SU-DHL-6 (cell line): ENCODE measurements at regions not wholly inside any gene's neighbourhood (a gene's known extent, or its start where the extent isn't known, plus 50 kb on each side); places are given as distances from the start of the nearest gene placed in this dataset.

Experiments
- H2AFZ ChIP-seq: fragments of 200-600 bp; sonication (generic); 2 replicates; pipeline ENCODE4 v1.6.1; 2014; ENCODE audit warnings: low read depth, mild to moderate bottlenecking, moderate library complexity, mixed read lengths, antibody characterized with exemption, low read length; ENCODE audit not compliant: severe bottlenecking
- H3F3A ChIP-seq: fragments of 200-600 bp; shearing (Covaris generic); 2 replicates; pipeline ENCODE4 v1.6.0; 2016; ENCODE audit warnings: antibody characterized with exemption, mild to moderate bottlenecking; ENCODE audit not compliant: insufficient read depth
- H3K27ac ChIP-seq: fragments of 200-600 bp; sonication (generic); 2 replicates; pipeline ENCODE4 v1.5.1; 2016; ENCODE audit warnings: low read depth, mild to moderate bottlenecking, low read length, moderate library complexity, mixed read lengths
- H3K27me3 ChIP-seq: fragments of 200-600 bp; sonication (generic), shearing (Covaris generic); 2 replicates; pipeline ENCODE4 v1.6.0; 2014; ENCODE audit warnings: mild to moderate bottlenecking, low read length
- H3K36me3 ChIP-seq: fragments of 200-600 bp; sonication (generic); 2 replicates; pipeline ENCODE4 v1.6.1; 2014; ENCODE audit warnings: mild to moderate bottlenecking, low read length, mixed read lengths
- H3K4me2 ChIP-seq: fragments of 300-600, 200-600 bp; shearing (Covaris generic), sonication (generic); 2 replicates; pipeline ENCODE4 v1.6.0; 2014; ENCODE audit warnings: low read length, low read depth, mild to moderate bottlenecking; ENCODE audit not compliant: poor library complexity, severe bottlenecking
- H3K4me3 ChIP-seq: fragments of 200-600 bp; sonication (generic); 2 replicates; pipeline ENCODE4 v1.5.1; 2014; ENCODE audit warnings: antibody characterized with exemption, low read length, mild to moderate bottlenecking, mixed read lengths; ENCODE audit not compliant: insufficient read depth, poor library complexity, severe bottlenecking
- H3K79me2 ChIP-seq: fragments of 200-600 bp; sonication (generic); 2 replicates; pipeline ENCODE4 v1.6.1; 2014; ENCODE audit warnings: mild to moderate bottlenecking, low read length, moderate library complexity; ENCODE audit not compliant: insufficient read depth
- H3K9ac ChIP-seq: fragments of 200-600 bp; sonication (generic); 2 replicates; pipeline ENCODE4 v1.7.0; 2014; ENCODE audit warnings: mild to moderate bottlenecking, low read length
- H3K9me2 ChIP-seq: fragments of 200-600 bp; sonication (generic); replicated peaks from 2 replicates; pipeline ENCODE4 v1.6.1; 2014; ENCODE audit warnings: low read length; ENCODE audit not compliant: insufficient read depth
- H3K9me3 ChIP-seq: fragments of 200-600 bp; sonication (generic); 2 replicates; pipeline ENCODE4 v1.6.1; 2014; ENCODE audit warnings: low read length, mixed read lengths; ENCODE audit not compliant: insufficient read depth
- H4K20me1 ChIP-seq: fragments of 200-600 bp; sonication (generic); 2 replicates; pipeline ENCODE4 v1.6.1; 2014; ENCODE audit warnings: low read depth, mild to moderate bottlenecking, antibody characterized with exemption, low read length, moderate library complexity, mixed read lengths
- CTCF ChIP-seq: fragments of 200-600 bp; sonication (generic); IDR thresholded peaks from one replicate; pipeline ENCODE4 v1.5.1; 2017; ENCODE audit warnings: antibody characterized with exemption, mild to moderate bottlenecking, low read length, moderate library complexity; ENCODE audit not compliant: insufficient read depth, poor library complexity, severe bottlenecking
- EZH2phosphoT487 ChIP-seq: fragments of 200-600 bp; sonication (generic), shearing (Covaris generic); conservative IDR thresholded peaks from 2 replicates; pipeline ENCODE4 v1.6.1; 2018; ENCODE audit warnings: mild to moderate bottlenecking, antibody characterized with exemption, low read length, moderate library complexity, mixed read lengths

- no peaks in the 10 kb centered on the region for H4K20me1 ChIP-seq
- H3K4me2 ChIP-seq, result no peak overlapping the region
- no peak overlapping the region for H3K4me3 ChIP-seq
- H3K9me2 ChIP-seq, result no peaks in the 10 kb centered on the region
- H3K27me3 ChIP-seq, result no peaks in the 10 kb centered on the region
- no peaks in the 10 kb centered on the region for H3F3A ChIP-seq
- peaks cover 7% of the 10 kb centered on the region; the same call in 1 of the 2 replicates for H3K9me3 ChIP-seq
- no peaks in the 10 kb centered on the region for H3K36me3 ChIP-seq
- H3K79me2 ChIP-seq, result no peaks in the 10 kb centered on the region
- peak overlapping the region; percentile 20 for H2AFZ ChIP-seq
- TF ChIP-seq CTCF, result no peak
- TF ChIP-seq EZH2phosphoT487, result no peak
- H3K9ac ChIP-seq, result no peak overlapping the region
- no peak overlapping the region for H3K27ac ChIP-seq
These were observed 214.6 kb upstream of the NCAM2 start for GRCh38 chr21:20783611-20784010.

- Histone ChIP-seq H3K9ac (no peak overlapping the region), H3K36me3 (no peaks in the 10 kb centered on the region), H3K9me3 (no peaks in the 10 kb centered on the region), H3K9me2 (no peaks in the 10 kb centered on the region), H3K79me2 (no peaks in the 10 kb centered on the region), H3K27ac (no peak overlapping the region), H4K20me1 (no peaks in the 10 kb centered on the region), H3K4me2 (no peak overlapping the region), H2AFZ (peak overlapping the region; percentile 3), H3K4me3 (no peak overlapping the region), H3F3A (no peaks in the 10 kb centered on the region), H3K27me3 (no peaks in the 10 kb centered on the region)
- no peak for TF ChIP-seq CTCF
- no peak for TF ChIP-seq EZH2phosphoT487
These were observed 208.3 kb upstream of the NCAM2 start for GRCh38 chr21:20789729-20790500.

- no peaks in the 10 kb centered on the region for H3K9me3 ChIP-seq
- H3K79me2 ChIP-seq, result no peaks in the 10 kb centered on the region
- no peak overlapping the region for H3K4me2 ChIP-seq
- H2AFZ ChIP-seq, result no peak overlapping the region
- no peaks in the 10 kb centered on the region for H3F3A ChIP-seq
- H4K20me1 ChIP-seq, result no peaks in the 10 kb centered on the region
- TF ChIP-seq CTCF (no peak), EZH2phosphoT487 (no peak)
- no peak overlapping the region for H3K27ac ChIP-seq
- H3K36me3 ChIP-seq, result no peaks in the 10 kb centered on the region; the same call in 1 of the 2 replicates
- H3K9ac ChIP-seq, result no peak overlapping the region
- H3K9me2 ChIP-seq, result no peaks in the 10 kb centered on the region
- no peaks in the 10 kb centered on the region for H3K27me3 ChIP-seq
- H3K4me3 ChIP-seq, result no peak overlapping the region
These were observed 198.1 kb upstream of the NCAM2 start for GRCh38 chr21:20800106-20800505.
